IPS-NIHi7 (cell line): ENCODE measurements at regions not wholly inside any gene's neighbourhood (a gene's known extent, or its start where the extent isn't known, plus 50 kb on each side); places are given as distances from the start of the nearest gene placed in this dataset.

Source experiments
- DNase-seq: peaks from one replicate; pipeline ENCODE4 v3.0.0; 2012; ENCODE audit warnings: mixed read lengths; ENCODE audit errors: extremely low spot score

- DNase-seq: peak; percentile 47
These were observed 65.0 kb upstream of the DISP3 start for GRCh38 chr1:11413986-11414391.

DNA sequence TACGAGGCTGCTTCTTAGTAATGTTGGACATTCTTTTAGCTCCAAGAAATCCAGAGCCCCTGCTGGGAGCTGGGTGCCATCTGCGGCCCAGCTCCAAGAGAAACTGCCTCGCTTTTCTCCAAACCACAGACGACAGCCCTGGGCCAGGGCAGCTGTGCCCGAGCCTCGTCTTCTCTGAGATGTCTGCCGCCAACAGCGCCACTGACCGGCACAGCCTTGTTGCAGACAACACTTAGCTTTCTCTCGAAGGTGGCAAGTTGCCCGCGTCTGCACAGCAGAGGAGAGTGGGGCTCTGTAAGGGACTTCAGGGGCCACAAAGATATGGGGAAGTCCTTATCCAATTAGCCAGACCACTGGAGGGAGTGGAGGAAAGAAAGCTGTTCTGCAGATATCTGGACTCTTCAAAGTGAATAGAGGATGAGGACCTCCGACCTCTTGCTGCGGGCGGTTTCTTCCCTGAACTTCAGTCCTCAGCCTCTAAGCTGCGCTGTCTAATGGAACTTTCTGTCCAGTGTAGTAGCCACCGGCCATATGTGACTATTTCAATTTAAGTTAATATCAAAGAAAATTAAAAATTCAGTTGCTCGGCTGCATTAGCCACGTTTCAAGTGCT is 63.9 kb upstream of the DISP3 start:
- no peak for DNase-seq

- peak; percentile 57 for DNase-seq
These were observed 61.8 kb upstream of the DISP3 start for GRCh38 chr1:11417162-11417561.

- no peak for DNase-seq
These were observed 60.9 kb upstream of the DISP3 start for GRCh38 chr1:11418056-11418455.

DNA sequence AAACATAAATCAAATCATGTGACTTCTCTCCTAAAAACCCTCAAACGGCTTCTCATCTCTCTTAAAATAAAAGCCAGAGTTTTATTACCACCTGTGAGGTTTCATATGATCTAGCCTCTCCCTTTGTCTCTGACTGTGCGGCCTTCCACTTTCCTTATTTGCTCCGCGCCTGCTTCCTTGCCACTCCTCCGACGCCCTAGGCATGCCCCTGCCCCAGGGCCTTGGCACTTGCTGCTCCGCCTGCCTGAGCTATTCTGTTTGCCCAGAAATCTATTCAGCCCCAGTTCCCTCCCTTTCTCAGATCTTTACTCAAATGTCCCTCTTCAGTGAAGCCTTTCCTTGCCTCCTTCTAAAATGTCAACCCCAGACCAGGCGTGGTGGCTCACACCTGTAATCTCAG is 57.5 kb upstream of the DISP3 start:
- DNase-seq: no peak

- no peak for DNase-seq
These were observed 56.3 kb upstream of the DISP3 start for GRCh38 chr1:11422686-11423085.

DNA sequence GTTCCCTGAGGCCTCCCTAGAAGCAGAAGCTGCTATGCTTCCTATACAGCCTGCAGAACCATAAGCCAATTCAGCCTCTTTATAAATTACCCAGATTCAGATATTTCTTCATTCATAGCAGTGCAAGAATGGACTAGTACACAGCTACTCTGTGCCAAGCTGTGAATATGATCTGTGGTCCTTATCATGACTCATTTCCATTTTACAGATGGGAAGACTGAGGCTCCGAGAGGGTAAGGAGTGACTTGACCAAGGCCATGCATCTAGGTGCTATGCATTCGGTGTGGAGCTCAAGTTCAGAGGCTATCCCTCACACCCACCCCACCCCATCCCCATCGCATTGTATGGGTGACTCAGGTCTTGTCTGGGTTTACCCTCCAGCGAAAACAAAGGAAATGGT is 52.3 kb upstream of the DISP3 start:
- no peak for DNase-seq

GRCh38 chr1:11428789-11429188 is 50.2 kb upstream of the DISP3 start:
- DNase-seq: no peak
